OCI-LY1 (cell line): ENCODE measurements at regions not wholly inside any gene's neighbourhood (a gene's known extent, or its start where the extent isn't known, plus 50 kb on each side); places are given as distances from the start of the nearest gene placed in this dataset.

ENCODE experiments used
- EZH2 ChIP-seq: fragments of 200-600 bp; sonication (generic), shearing (Covaris generic); IDR thresholded peaks from 2 replicates; pipeline ENCODE4 v1.8.0; 2017; ENCODE audit warnings: borderline replicate concordance, mixed run types, mild to moderate bottlenecking, antibody characterized with exemption, low read length, moderate library complexity, mixed read lengths
- TF ChIP-seq, protein P1 (sequence below): fragments of 200-600 bp; sonication (generic), shearing (Covaris generic); IDR thresholded peaks from 2 replicates; pipeline ENCODE4 v1.5.1; 2017; ENCODE audit warnings: mild to moderate bottlenecking, antibody characterized with exemption, low read length, moderate library complexity, mixed read lengths

- TF ChIP-seq, protein P1, sequence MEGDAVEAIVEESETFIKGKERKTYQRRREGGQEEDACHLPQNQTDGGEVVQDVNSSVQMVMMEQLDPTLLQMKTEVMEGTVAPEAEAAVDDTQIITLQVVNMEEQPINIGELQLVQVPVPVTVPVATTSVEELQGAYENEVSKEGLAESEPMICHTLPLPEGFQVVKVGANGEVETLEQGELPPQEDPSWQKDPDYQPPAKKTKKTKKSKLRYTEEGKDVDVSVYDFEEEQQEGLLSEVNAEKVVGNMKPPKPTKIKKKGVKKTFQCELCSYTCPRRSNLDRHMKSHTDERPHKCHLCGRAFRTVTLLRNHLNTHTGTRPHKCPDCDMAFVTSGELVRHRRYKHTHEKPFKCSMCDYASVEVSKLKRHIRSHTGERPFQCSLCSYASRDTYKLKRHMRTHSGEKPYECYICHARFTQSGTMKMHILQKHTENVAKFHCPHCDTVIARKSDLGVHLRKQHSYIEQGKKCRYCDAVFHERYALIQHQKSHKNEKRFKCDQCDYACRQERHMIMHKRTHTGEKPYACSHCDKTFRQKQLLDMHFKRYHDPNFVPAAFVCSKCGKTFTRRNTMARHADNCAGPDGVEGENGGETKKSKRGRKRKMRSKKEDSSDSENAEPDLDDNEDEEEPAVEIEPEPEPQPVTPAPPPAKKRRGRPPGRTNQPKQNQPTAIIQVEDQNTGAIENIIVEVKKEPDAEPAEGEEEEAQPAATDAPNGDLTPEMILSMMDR: no peak
- TF ChIP-seq EZH2: no peak
These were observed 1183.7 kb downstream of the MRPL39 start for GRCh38 chr21:24423546-24423945.
